ENCODE measurements at regions not wholly inside any gene's neighbourhood (a gene's known extent, or its start where the extent isn't known, plus 50 kb on each side); places are given as distances from the start of the nearest gene placed in this dataset.

DNA sequence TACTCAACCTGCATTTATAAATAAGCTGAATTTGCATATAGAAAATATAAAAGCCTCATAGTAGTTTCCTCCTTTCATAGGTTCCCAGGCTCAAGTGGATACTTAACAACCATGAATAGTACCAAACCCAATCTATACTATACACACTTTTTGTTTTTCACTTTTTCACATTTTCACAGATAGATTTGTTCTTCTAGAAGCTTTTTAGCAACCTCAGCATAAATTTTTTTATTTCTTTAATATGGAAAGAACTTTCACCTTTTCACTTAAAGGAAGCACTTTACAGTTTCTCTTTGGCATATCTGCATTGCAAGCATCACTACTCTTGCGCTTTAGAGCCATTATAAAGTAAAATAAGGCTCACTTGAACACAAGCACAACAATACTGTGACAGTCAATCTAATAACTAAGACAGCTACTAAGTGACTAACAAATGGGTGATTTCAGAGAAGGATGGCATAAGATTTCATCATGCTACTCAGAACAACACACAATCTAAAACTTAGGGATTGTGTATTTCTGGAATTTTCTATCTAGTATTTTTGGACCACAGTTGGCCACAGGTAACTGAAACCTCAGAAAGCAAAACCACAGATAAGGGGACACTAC, 1063.6 kb downstream of the FAM181B start:
- H3K27ac Mint-ChIP-seq, result no peak overlapping the region
- H3K9ac ChIP-seq (ENCODE audit: extremely low read depth, low read length, poor library complexity, severe bottlenecking), result no peak overlapping the region
- no peaks in the 10 kb centered on the region for H3K27me3 Mint-ChIP-seq (ENCODE audit: insufficient read depth)
- no peak overlapping the region for H3K27ac ChIP-seq (ENCODE audit: low read depth, low read length)
- TF ChIP-seq CTCF (conservative IDR thresholded peaks at IDR 0.05), result no peak
- H3K4me1 ChIP-seq (ENCODE audit: control insufficient read depth, insufficient read depth, low read length), result no peaks in the 10 kb centered on the region
- DNase-seq, result no peak
- no peaks in the 10 kb centered on the region for H3K36me3 Mint-ChIP-seq (ENCODE audit: low read depth)
- no peak overlapping the region for H3K4me3 Mint-ChIP-seq
- H3K9me3 ChIP-seq (ENCODE audit: control insufficient read depth, low read length), result no peaks in the 10 kb centered on the region
- WGBS, 2 experiments (ENCODE audit: insufficient coverage in 1 of 2, insufficient read length in 1 of 2), result 92% methylated on average over 1 of the region's 1 CpG; no CpG with 5 or more reads in 1 of the 2 experiments
- no peaks in the 10 kb centered on the region for H3K27me3 ChIP-seq (ENCODE audit: control insufficient read depth, insufficient read depth, low read length, poor library complexity, severe bottlenecking)
- no peaks in the 10 kb centered on the region for H3K9me3 Mint-ChIP-seq
- no peak overlapping the region for H3K4me3 ChIP-seq (ENCODE audit: low read length)
- no peaks in the 10 kb centered on the region for H3K4me1 Mint-ChIP-seq
- H3K36me3 ChIP-seq (ENCODE audit: control insufficient read depth, insufficient read depth, low read length), result no peaks in the 10 kb centered on the region

GRCh38 chr11:81658722-81659121, 1074.9 kb downstream of the FAM181B start:
- Histone ChIP-seq H3K27me3 (ENCODE audit: control insufficient read depth, insufficient read depth, low read length, poor library complexity, severe bottlenecking) (no peaks in the 10 kb centered on the region), H3K9ac (ENCODE audit: extremely low read depth, low read length, poor library complexity, severe bottlenecking) (no peak overlapping the region), H3K27ac (ENCODE audit: low read depth, low read length) (no peak overlapping the region), H3K9me3 (ENCODE audit: control insufficient read depth, low read length) (peaks cover 10% of the 10 kb centered on the region), H3K4me1 (ENCODE audit: control insufficient read depth, insufficient read depth, low read length) (no peaks in the 10 kb centered on the region), H3K4me3 (ENCODE audit: low read length) (no peak overlapping the region), H3K36me3 (ENCODE audit: control insufficient read depth, insufficient read depth, low read length) (no peaks in the 10 kb centered on the region)
- Mint-ChIP-seq H3K4me3 (no peak overlapping the region), H3K4me1 (no peaks in the 10 kb centered on the region), H3K36me3 (ENCODE audit: low read depth) (no peaks in the 10 kb centered on the region), H3K27me3 (ENCODE audit: insufficient read depth) (peaks cover 4% of the 10 kb centered on the region), H3K9me3 (peaks cover 14% of the 10 kb centered on the region), H3K27ac (no peak overlapping the region)
- WGBS, 2 experiments (ENCODE audit: insufficient coverage in 1 of 2, insufficient read length in 1 of 2), result 50% methylated on average over 1 of the region's 1 CpG; no CpG with 5 or more reads in 1 of the 2 experiments
- TF ChIP-seq CTCF (conservative IDR thresholded peaks at IDR 0.05), result peak; percentile 79
- DNase-seq, result peak; percentile 57

GRCh38 chr11:81655351-81655750, 1078.3 kb downstream of the FAM181B start:
- peaks cover 10% of the 10 kb centered on the region for H3K9me3 ChIP-seq (ENCODE audit: control insufficient read depth, low read length)
- H3K4me3 ChIP-seq (ENCODE audit: low read length), result no peak overlapping the region
- H3K27me3 ChIP-seq (ENCODE audit: control insufficient read depth, insufficient read depth, low read length, poor library complexity, severe bottlenecking), result no peaks in the 10 kb centered on the region
- Mint-ChIP-seq H3K4me1 (no peaks in the 10 kb centered on the region), H3K27ac (no peak overlapping the region), H3K4me3 (no peak overlapping the region), H3K9me3 (peaks cover 14% of the 10 kb centered on the region), H3K36me3 (ENCODE audit: low read depth) (no peaks in the 10 kb centered on the region), H3K27me3 (ENCODE audit: insufficient read depth) (peaks cover 5% of the 10 kb centered on the region)
- H3K36me3 ChIP-seq (ENCODE audit: control insufficient read depth, insufficient read depth, low read length), result no peaks in the 10 kb centered on the region
- no peak for DNase-seq
- TF ChIP-seq CTCF (conservative IDR thresholded peaks at IDR 0.05), result no peak
- H3K4me1 ChIP-seq (ENCODE audit: control insufficient read depth, insufficient read depth, low read length), result no peaks in the 10 kb centered on the region
- H3K27ac ChIP-seq (ENCODE audit: low read depth, low read length), result no peak overlapping the region
- H3K9ac ChIP-seq (ENCODE audit: extremely low read depth, low read length, poor library complexity, severe bottlenecking), result no peak overlapping the region

All from endodermal cell (in vitro differentiated cells).